ENCODE measurements at regions not wholly inside any gene's neighbourhood (a gene's known extent, or its start where the extent isn't known, plus 50 kb on each side); places are given as distances from the start of the nearest gene placed in this dataset.
"Not testable (repeated sequence)": the region's sequence is repeated elsewhere in the genome, so short reads cannot be mapped to it uniquely, and the experiment has no call there.

DNA sequence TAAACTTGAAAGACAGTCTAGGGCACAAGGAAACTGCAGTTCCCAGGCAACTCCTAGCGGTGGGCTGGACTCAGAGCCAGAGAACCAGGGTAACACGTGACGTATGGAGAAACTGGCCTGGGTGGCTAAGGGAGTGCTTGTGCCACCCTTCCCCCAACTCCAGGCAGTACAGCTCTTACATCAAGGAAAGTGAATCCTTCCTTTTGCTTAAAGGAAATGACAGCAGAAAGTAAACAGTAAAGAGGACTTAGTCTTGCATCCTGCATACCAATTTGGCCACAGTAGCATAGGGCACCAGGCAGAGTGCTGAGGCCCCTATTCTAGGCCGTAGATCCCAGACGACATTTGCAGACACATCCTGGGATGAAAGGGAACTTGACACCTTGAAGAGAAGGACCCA, 322.8 kb downstream of the CD109 start:
- no peaks in the 10 kb centered on the region for H3K4me1 ChIP-seq (ENCODE audit: insufficient read depth, low read length)
- H3K79me2 ChIP-seq (ENCODE audit: insufficient read depth, low read length), result no peaks in the 10 kb centered on the region
- no peak for ATAC-seq (ENCODE audit: insufficient read depth, low read depth)
- no peak overlapping the region for H2AFZ ChIP-seq (ENCODE audit: low read depth, low read length)
- no peaks in the 10 kb centered on the region for H4K20me1 ChIP-seq (ENCODE audit: insufficient read depth, low read length)
- no peak overlapping the region for H3K4me3 ChIP-seq (ENCODE audit: low read depth in 1 of 2, low read length in 2 of 2)
- no peaks in the 10 kb centered on the region for H3K36me3 ChIP-seq (ENCODE audit: insufficient read depth, low read length)
- H3K9me3 ChIP-seq (ENCODE audit: insufficient read depth, low read length, severe bottlenecking), result no peaks in the 10 kb centered on the region
- H3K27ac ChIP-seq (ENCODE audit: low read length), result no peak overlapping the region
- no peak for DNase-seq
- no peak overlapping the region for H3K9ac ChIP-seq (ENCODE audit: low read depth, low read length)
- TF ChIP-seq, protein P1, sequence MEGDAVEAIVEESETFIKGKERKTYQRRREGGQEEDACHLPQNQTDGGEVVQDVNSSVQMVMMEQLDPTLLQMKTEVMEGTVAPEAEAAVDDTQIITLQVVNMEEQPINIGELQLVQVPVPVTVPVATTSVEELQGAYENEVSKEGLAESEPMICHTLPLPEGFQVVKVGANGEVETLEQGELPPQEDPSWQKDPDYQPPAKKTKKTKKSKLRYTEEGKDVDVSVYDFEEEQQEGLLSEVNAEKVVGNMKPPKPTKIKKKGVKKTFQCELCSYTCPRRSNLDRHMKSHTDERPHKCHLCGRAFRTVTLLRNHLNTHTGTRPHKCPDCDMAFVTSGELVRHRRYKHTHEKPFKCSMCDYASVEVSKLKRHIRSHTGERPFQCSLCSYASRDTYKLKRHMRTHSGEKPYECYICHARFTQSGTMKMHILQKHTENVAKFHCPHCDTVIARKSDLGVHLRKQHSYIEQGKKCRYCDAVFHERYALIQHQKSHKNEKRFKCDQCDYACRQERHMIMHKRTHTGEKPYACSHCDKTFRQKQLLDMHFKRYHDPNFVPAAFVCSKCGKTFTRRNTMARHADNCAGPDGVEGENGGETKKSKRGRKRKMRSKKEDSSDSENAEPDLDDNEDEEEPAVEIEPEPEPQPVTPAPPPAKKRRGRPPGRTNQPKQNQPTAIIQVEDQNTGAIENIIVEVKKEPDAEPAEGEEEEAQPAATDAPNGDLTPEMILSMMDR (IDR thresholded peaks at IDR 0.05; ENCODE audit: borderline replicate concordance, extremely low read depth, low read length, poor library complexity, severe bottlenecking), result no peak
- TF ChIP-seq EZH2 (IDR thresholded peaks at IDR 0.05; ENCODE audit: borderline replicate concordance, low read depth, low read length, severe bottlenecking), result no peak
- H3K4me2 ChIP-seq (ENCODE audit: insufficient read depth, low read length), result no peak overlapping the region
- H3K27me3 ChIP-seq (ENCODE audit: insufficient read depth, low read length, poor library complexity), result no peaks in the 10 kb centered on the region

DNA sequence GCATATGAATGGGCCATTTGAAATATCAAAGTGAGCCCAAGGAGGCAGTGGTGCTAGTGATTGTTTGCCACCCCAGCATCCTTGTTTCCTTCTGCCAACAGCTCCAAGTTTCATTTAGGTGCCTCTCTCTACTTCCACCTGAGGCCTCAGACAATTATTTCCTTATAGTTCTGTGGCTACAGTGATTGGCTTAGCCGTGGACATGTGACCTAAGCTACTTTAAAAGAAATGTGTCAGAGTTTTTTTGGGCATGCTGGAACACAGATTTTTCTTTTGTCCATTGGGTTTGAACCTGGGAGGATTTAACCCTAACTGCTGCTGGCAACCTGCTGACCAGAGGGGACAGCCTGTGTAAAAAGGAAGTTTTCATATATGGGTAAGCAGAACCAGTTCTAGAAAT, 319.4 kb downstream of the CD109 start:
- DNase-seq (no peak), ATAC-seq (ENCODE audit: insufficient read depth, low read depth) (no peak)
- no peak overlapping the region for H2AFZ ChIP-seq (ENCODE audit: low read depth, low read length)
- TF ChIP-seq EZH2 (IDR thresholded peaks at IDR 0.05; ENCODE audit: borderline replicate concordance, low read depth, low read length, severe bottlenecking), result no peak
- TF ChIP-seq, protein P1 (IDR thresholded peaks at IDR 0.05; ENCODE audit: borderline replicate concordance, extremely low read depth, low read length, poor library complexity, severe bottlenecking), result no peak
- no peak overlapping the region for H3K9ac ChIP-seq (ENCODE audit: low read depth, low read length)
- no peaks in the 10 kb centered on the region for H3K4me1 ChIP-seq (ENCODE audit: insufficient read depth, low read length)
- no peaks in the 10 kb centered on the region for H3K36me3 ChIP-seq (ENCODE audit: insufficient read depth, low read length)
- H3K4me2 ChIP-seq (ENCODE audit: insufficient read depth, low read length), result no peak overlapping the region
- H3K79me2 ChIP-seq (ENCODE audit: insufficient read depth, low read length), result no peaks in the 10 kb centered on the region
- no peaks in the 10 kb centered on the region for H3K27me3 ChIP-seq (ENCODE audit: insufficient read depth, low read length, poor library complexity)
- H3K9me3 ChIP-seq (ENCODE audit: insufficient read depth, low read length, severe bottlenecking), result no peaks in the 10 kb centered on the region
- H3K27ac ChIP-seq (ENCODE audit: low read length), result no peak overlapping the region
- H4K20me1 ChIP-seq (ENCODE audit: insufficient read depth, low read length), result no peaks in the 10 kb centered on the region
- H3K4me3 ChIP-seq (ENCODE audit: low read depth in 1 of 2, low read length in 2 of 2), result no peak overlapping the region

DNA sequence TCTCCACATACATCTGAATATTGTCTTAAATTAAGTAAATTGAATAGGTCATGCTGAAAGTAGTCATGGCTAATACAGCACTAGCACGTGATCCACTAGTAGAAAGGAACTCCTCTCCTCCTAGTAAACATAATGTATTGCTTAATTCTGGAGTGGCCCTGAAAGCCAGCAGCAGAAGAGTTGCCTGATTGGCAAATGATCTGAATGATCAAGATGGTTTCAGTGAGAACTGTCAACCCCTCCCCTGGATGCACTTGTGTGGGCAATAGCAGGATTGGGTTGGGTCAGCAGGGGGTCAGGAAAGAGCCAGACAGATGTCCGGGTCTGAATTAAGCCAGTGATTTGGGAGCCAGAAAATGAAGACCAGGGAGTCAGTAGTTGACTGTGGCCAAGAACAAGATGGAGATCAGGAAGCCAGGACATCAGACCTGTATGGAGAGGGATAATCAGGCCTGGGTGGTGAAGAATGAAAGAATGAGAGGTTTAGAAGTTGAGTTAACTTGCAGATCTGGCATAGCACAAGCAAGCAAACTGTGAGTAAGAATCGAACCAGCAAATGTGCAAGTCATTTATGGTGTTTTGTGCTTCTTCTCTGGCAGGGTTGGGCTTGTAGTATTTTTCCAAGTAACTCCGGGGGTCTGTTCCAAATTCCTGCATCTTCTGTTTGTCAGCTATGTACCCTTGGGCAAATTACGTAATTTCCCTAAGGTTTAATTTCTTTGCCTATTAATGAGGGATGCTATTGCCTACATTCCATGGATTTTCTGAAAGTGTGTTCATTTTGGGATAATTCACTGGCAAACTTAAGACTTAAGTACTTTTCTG, 304.9 kb downstream of the CD109 start:
- ATAC-seq (ENCODE audit: insufficient read depth, low read depth) (no peak), DNase-seq (no peak)
- no peaks in the 10 kb centered on the region for H3K36me3 ChIP-seq (ENCODE audit: insufficient read depth, low read length)
- no peaks in the 10 kb centered on the region for H3K9me3 ChIP-seq (ENCODE audit: insufficient read depth, low read length, severe bottlenecking)
- TF ChIP-seq EZH2 (IDR thresholded peaks at IDR 0.05; ENCODE audit: borderline replicate concordance, low read depth, low read length, severe bottlenecking), result no peak
- TF ChIP-seq, protein P1 (IDR thresholded peaks at IDR 0.05; ENCODE audit: borderline replicate concordance, extremely low read depth, low read length, poor library complexity, severe bottlenecking), result no peak
- no peak overlapping the region for H3K4me3 ChIP-seq (ENCODE audit: low read depth in 1 of 2, low read length in 2 of 2)
- H3K4me2 ChIP-seq (ENCODE audit: insufficient read depth, low read length), result no peak overlapping the region
- H3K79me2 ChIP-seq (ENCODE audit: insufficient read depth, low read length), result no peaks in the 10 kb centered on the region
- H4K20me1 ChIP-seq (ENCODE audit: insufficient read depth, low read length), result no peaks in the 10 kb centered on the region
- H3K4me1 ChIP-seq (ENCODE audit: insufficient read depth, low read length), result no peaks in the 10 kb centered on the region
- H2AFZ ChIP-seq (ENCODE audit: low read depth, low read length), result no peak overlapping the region
- H3K9ac ChIP-seq (ENCODE audit: low read depth, low read length), result no peak overlapping the region
- no peak overlapping the region for H3K27ac ChIP-seq (ENCODE audit: low read length)
- no peaks in the 10 kb centered on the region for H3K27me3 ChIP-seq (ENCODE audit: insufficient read depth, low read length, poor library complexity)

DNA sequence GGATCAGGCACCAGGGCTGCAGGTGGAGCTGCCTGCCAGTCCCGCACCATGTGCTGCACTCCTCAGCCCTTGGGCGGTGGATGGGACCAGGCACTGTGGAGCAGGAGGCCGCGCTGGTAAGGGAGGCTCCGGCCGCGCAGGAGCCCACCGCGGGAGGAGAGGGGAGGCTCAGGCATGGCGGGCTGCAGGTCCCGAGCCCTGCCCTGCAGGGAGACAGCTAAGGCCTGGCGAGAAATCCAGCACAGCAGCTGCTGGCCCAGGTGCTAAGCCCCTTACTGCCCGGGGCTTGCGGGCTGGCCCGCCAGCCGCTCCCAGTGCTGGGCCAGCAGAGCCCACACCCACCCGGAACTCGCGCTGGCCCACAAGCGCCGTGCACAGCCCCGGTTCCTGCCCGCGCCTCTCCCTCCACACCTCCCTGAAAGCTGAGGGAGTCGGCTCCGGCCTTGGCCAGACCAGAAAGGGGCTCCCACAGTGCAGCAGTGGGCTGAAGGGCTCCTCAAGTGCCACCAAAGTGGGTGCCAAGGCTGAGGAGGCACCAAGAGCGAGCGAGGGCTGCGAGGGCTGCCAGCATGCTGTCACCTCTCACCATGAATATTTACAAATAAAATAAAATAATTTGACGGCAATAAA, 294.7 kb downstream of the CD109 start:
- not testable (repeated sequence) for H3K36me3 ChIP-seq (ENCODE audit: insufficient read depth, low read length); H3K79me2 ChIP-seq (ENCODE audit: insufficient read depth, low read length); ATAC-seq (ENCODE audit: insufficient read depth, low read depth); H3K4me3 ChIP-seq (ENCODE audit: low read depth in 1 of 2, low read length in 2 of 2); DNase-seq; H3K9ac ChIP-seq (ENCODE audit: low read depth, low read length); H3K27ac ChIP-seq (ENCODE audit: low read length); H3K27me3 ChIP-seq (ENCODE audit: insufficient read depth, low read length, poor library complexity); H4K20me1 ChIP-seq (ENCODE audit: insufficient read depth, low read length); H3K4me1 ChIP-seq (ENCODE audit: insufficient read depth, low read length); H3K4me2 ChIP-seq (ENCODE audit: insufficient read depth, low read length); H2AFZ ChIP-seq (ENCODE audit: low read depth, low read length); H3K9me3 ChIP-seq (ENCODE audit: insufficient read depth, low read length, severe bottlenecking)
